Stomach (tissue), 4 donors: ENCODE measurements at regions not wholly inside any gene's neighbourhood (a gene's known extent, or its start where the extent isn't known, plus 50 kb on each side); places are given as distances from the start of the nearest gene placed in this dataset.

Source experiments
- EP300 ChIP-seq: sonication (generic); formaldehyde crosslinking; IDR thresholded peaks from one replicate; pipeline ENCODE4 v1.6.1; 2017; ENCODE audit warnings: antibody characterized with exemption
- TF ChIP-seq, protein P1 (sequence below), 7 experiments: fragments of 450-650 bp in 4 of 7; fragments of 200-600 bp in 3 of 7; sonication (generic) in 3 of 7; IDR thresholded peaks; one replicate each; pipeline ENCODE4 v1.5.1; 2016 to 2019; ENCODE audit warnings: antibody characterized with exemption in 7 of 7, control low read depth in 2 of 7, mild to moderate bottlenecking in 1 of 7

DNA sequence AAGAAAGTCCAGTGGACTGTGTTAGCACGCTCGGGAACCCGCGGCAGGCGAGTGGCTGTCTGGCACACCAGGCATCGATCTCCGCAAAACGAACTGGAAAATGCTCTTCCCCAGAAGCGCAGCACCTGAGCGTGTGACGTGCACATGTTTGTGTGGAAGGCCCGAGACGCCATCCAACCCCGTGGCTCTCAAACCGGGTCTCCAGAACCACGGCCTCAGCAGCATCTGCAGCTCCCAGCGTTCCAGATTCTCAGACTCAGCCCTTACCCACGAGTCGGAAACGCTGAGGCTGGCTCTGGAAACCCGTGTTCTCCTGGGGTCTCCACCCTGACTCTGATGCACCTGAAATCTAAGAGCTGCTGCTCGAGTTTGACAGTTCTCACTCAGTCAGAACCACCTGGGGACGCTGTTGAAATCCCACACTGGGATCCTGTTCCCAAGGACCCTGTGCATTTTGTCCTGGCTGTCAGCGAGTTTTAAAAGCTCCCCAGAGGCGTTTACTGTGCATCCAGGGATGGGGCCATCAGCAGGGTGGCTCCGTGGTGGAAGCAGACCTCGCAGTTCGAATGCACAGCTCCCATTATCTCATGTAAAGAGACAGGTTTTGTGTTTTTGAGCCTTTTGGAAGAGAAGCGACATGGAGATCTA is 69.0 kb downstream of the DLL1 start:
- TF ChIP-seq EP300: no peak
- TF ChIP-seq, protein P1, sequence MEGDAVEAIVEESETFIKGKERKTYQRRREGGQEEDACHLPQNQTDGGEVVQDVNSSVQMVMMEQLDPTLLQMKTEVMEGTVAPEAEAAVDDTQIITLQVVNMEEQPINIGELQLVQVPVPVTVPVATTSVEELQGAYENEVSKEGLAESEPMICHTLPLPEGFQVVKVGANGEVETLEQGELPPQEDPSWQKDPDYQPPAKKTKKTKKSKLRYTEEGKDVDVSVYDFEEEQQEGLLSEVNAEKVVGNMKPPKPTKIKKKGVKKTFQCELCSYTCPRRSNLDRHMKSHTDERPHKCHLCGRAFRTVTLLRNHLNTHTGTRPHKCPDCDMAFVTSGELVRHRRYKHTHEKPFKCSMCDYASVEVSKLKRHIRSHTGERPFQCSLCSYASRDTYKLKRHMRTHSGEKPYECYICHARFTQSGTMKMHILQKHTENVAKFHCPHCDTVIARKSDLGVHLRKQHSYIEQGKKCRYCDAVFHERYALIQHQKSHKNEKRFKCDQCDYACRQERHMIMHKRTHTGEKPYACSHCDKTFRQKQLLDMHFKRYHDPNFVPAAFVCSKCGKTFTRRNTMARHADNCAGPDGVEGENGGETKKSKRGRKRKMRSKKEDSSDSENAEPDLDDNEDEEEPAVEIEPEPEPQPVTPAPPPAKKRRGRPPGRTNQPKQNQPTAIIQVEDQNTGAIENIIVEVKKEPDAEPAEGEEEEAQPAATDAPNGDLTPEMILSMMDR (IDR thresholded peaks at IDR 0.05): no peak
